Activated CD4-positive, CD25-positive, alpha-beta regulatory T cell treated with anti-CD3 and anti-CD28 coated beads, Interleukin-2, amount 50 U/mL, for 72 hours (primary cell): ENCODE measurements at regions not wholly inside any gene's neighbourhood (a gene's known extent, or its start where the extent isn't known, plus 50 kb on each side); places are given as distances from the start of the nearest gene placed in this dataset.

Source experiments
- DNase-seq: peaks from one replicate; pipeline ENCODE4 v3.0.0; 2021

DNA sequence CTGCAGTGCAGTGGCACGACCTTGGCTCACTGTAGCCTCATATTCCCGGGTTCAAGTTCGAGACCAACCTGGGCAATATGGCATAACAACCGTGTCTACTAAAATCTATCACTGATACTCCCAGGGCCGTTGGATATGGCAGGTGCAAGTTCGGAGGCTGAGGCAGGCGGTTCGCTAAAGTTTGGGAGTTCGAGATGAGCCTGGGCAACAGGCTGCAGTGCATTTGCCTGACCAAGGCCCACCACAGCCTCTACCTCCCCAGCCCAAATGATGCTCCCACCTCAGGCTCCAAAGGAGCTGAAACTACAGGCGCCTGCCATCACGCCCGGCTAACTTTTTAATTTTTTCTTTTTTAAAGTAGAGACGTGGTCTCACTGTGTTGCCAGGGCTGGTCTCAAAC lies 177.1 kb upstream of the ALG10B start:
- DNase-seq: no peak

DNA sequence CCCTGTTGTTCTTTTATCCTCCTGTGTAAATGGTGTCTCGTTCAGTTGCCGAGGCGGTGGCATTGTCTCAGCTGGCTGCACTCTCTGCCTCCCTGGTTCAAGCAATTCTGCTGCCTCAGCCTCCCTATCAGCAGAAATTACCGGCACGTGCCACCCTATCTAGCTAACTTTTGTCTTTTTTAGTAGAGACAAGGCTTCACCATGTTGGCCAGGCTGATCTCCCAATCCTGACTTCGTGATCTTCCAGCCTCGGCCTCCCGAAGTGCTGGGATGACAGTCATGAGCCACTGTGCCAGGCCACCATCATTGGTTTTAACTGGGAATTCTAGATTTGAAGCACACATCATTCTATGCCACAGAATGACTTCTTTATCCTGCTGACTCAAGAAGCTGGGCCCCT lies 175.3 kb upstream of the ALG10B start:
- DNase-seq: no peak

DNA sequence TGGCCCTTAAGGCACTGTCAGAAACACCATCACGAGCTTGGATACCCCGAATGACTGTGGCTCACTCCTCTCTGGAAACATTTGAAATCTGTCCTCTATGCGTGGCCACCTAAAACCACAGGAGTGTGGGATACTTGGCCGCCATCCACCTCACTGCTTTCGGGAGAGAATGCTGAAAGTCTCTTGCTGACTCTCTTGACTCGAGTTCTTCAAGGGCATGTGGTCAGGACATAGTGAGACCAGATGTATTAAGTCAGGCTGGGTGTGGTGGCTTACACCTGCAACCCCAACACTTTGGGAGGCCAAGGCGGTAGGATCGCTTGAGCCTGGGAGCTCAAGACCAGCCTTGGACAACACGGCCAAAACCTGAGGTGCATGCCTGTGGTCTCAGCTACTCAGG lies 174.7 kb upstream of the ALG10B start:
- no peak for DNase-seq

DNA sequence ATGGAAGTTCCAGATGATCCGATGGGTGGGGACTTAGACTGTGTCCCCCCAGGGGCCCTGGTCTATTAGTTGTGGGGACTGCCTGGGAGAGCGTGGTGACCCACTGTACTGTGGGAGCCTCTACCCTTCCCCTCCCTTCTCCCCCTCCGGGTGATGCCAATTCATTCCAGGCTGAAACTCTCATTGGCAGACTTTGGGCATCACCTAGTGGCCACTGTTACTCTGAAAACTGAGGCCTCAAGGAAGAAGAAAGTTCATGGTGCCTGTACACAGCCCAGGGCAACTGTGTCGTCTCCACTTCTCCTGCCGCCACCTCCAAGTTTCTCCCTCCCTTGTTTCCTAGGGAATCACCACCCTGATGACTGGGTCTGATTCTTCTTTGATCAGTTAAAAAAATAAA lies 173.6 kb upstream of the ALG10B start:
- DNase-seq: no peak

DNA sequence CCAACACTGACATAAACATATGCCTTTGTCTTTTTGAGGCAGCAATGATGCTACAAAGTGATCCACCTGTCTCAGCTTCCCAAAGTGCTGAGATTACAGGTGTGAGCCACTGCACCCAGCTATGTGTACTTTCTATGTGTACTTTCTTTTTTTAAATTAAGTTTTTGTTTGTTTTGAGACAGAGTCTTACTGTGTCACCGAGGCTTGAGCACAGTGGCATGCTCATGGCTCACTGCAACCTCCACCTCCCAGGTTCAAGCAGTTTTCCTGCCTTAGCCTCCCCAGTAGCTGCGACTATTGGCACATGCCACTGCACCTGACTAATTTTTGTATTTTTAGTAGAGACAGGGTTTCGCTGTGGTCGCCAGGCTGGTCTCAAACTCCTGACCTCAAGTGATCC lies 172.5 kb upstream of the ALG10B start:
- no peak for DNase-seq

DNA sequence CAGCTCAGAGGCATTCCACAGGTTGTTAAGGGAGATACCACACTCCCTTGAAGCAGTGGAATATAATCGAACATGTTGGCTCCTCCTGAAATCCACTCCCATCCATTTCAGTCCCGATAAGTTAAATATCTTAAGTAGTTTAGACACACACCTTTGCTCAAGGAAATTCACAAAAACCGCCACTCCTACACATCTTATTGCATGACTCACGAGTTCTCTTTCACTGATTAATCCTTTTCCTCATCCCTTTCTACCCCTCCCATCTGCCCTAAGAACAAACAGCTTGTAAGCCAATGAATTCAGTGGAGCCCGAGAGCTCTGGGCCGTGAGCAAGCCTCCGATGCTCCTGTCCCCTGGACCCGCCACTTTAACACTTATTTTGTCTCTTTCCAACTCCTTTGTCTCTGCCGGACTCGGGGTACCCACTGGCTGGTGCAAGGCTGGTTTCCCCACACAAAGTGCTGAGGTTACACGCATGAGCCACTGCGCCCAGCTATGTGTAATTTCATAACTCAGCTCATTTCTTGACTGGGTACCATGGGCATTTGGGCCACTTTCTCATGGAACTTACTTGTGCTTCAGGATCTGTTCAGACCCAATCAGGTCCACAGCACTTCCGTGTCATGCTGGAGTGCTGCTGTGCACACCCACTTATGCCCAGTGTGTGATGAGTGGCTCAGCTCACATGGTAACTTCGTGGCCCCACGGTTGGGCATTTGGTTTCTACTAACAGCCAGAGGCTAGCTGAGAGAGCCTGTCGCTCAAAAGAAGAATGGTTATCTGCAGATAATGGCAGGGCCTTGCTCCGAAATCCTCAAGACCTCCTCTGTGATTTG lies 171.8 kb upstream of the ALG10B start:
- DNase-seq: no peak

DNA sequence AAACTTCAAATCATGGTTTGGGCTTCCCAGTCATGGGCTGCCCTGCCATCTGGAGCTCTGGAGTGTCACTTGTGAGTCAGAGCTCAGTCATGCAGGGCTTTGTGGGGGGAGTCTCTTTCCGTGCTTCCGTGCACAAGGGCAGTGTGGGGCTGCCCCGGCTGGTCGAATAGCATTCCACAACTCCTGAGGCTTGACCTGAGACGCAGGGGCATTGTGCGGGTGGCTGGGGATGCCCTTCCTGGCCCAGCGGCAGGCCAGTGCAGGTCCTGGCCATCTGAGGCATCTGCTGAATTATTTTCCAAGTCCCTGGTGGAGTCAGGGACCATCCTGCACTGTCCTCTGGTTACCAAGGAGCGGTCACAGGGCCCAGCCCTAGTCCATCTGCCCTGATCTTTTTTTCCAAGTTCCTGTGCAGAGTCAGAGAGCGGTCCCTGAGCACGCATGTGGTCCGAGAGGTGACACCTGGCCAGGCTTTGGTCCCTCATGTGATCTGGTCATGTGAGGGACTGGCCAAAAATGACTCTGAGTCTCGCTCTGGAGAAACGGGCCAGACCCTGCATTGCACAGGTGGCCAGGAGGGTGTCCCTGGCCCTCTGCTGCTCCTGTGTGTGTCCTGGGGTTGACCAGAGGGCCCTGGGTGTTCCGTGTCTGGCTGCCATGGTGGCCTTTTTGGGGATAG lies 167.0 kb upstream of the ALG10B start:
- DNase-seq: no peak

DNA sequence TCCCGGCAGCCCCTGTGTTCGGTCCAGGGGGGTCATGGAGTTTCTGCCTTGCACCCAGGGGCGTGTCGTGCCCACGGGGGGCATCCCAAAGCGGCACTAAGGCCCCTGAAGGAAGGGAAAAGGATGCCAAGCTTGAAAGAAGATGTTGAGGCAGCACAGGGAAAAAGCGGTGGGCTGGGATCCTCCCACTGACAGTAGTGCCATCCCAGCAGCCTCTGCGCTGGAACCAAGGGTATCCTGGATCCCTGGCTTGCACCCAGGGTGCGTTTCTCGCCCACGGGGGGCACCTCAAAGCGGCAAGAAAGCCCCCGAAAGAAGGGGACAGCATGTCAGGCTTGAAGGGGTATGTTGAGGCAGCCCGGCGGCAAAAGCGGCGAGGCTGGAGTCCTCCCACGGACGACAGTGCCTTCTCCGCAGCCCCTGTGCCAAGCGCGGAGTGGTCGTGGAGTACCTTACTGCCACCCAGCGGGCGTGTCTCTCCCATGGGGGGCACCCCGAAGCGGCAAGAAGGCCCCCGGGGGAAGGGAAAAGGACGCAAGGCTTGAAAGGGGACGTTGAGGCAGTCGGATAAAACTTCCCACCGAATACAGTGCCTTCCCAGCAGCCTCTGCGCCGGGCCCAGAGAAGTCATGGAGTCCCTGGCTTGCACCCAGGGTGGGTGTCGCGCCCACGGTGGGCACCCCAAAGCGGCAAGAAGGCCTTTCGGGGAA lies 164.4 kb upstream of the ALG10B start:
- no peak for DNase-seq

DNA sequence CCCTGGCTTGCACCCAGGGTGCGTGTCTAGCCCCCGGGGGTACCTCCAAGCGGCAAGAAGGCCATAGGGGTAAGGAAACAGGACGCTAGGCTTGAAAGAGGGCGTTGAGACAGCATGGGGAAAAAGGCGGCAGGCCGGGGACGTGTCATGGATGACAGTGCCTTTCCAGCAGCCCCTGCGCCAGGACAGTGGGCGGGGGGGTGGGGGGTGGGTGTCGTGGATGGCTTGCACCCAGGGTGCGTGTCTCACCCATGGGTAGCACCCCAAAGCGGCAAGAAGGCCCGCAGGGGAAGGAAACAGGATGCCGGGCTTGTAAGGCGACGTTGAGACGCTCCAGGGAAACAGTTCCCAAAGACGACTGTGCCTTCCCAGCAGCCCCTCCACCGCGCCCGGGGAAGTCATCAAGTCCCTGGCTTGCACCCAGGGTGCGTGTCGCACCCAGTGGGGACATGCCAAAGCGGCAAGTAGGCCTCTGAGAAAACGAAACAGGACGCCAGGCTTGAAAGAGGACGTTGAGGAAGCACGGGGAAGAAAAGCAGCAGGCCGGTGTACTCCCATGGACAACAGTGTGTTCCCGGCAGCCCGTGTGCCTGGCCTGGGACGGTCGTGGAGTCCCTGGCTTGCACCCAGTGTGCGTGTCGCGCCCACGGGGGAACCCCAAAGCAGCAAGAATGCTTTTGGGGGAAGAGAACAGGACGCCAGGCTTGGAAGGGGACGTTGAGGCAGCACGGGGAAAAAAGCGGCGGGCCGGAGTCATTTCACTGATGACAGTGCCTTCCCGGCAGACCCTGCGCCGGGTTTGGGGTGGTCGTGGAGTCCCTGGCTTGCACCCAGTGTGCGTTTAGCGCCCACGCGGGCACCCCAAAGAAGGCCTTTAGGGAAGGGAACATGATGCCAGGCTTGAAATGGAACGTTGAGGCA lies 163.5 kb upstream of the ALG10B start:
- no peak for DNase-seq

DNA sequence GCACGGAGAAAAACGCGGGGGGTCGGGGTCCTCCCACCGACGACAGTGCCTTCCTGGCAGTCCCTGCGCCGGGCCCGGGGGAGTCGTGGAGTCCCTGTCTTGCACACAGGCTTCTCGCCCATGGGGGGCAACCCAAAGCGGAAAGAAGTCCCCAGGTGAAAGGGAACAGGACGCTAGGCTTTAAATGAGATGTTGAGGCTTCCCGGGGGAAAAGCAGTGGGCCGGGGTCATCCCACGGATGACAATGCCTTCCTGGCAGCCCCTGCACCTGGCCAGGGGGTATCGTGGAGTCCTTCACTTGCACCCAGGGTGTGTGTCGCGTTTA lies 162.9 kb upstream of the ALG10B start:
- no peak for DNase-seq

DNA sequence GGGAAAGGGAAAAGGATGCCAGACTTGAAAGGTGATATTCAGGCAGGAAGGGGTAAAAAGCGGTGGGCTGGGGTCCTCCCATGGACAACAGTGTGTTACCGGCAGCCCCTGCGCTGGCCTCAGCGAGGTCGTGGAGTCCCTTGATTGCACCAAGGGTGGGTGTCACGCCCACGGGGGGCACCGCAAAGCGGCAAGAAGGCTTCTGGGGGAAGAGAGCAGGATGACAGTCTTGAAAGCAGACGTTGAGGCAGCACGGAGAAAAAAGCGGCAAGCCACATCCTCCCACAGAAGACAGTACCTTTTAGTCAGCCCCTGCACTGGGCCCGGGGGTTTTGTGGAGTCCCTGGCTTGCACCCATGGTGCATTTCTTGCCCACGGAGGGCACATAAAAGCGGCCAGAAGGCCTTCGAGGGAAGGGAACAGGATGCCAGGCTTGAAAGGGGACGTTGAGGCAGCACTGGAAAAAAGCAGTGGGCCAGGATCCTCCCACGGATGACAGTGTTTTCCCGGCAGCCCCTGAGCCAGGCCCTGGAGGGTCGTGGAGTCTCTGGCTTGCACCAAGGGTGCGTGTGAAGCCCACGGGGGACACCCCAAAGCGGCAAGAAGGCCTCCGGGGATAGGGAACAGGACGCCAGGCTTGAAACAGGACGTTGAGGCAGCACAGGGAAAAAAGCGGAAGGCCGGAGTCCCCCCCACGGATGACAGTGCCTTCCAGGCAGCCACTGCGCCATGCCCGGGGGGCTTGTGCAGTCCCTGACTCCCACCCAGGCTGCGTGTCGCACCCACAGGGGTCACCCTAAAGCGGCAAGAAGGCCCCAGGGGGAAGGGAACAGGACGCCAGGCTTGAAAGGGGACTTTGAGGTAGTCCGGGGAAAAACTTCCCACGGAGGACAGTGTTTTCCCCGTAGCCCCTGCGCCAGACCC lies 162.2 kb upstream of the ALG10B start:
- DNase-seq: no peak

DNA sequence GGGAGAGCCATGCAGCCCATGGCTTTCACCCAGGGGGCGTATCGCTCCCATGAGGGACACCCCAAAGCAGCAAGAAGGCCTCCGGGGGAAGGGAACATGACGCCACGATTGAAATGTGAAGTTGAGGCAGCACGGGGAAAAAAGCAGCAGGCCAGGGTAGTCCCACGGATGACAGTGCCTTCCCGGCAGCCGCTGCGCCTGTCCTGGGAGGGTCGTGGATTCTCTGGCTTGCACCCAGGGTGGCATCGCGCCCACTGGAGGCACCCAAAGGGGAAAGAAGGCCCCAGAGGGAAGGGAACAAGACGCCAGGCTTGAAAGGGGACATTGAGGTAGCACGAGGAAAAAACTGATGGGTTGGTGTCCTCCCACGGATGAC lies 161.6 kb upstream of the ALG10B start:
- DNase-seq: no peak

DNA sequence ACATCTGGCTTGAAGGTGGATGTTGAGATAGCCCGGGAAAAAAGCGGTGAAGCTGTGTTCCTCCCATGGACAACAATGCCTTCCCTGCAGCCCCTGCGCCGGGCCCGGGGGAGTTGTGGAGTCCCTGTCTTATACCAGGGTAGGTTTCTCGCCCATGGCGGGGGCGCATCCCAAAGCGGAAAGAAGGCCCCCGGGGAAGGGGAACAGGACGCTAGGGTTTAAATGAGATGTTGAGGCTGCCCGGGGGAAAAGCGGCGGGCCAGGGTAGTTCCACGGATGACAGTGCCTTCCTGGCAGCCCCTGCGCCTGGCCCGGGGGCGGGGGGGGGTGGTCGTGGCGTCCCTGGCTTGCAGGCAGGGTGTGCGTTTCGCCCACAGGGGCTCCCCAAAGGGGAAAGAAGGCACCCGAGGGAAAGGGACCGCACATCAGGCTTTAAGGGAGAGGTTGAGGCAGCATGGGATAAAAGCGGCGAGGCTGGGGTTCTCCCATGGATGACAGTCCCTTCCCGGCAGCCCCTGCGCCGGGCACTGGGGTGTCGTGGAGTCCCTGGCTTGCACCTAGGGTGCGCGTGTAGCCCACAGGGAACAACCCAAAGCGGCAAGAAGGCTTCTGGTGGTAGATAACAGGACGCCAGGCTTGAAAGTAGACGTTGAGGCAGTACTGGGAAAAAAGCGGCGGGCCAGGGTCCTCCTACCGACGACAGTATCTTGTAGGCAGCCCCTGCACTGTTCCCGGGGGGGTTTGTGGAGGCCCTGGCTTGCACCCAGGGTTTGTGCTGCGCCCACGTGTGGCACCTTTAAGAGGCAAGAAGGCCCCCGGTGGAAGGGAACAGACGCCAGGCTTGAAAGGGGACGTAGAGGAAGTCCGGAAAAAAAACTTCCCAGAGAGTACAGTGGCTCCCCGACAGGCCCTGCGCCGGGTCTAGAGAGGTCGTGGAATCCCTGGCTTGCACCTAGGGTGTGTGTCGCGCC lies 160.8 kb upstream of the ALG10B start:
- DNase-seq: no peak

DNA sequence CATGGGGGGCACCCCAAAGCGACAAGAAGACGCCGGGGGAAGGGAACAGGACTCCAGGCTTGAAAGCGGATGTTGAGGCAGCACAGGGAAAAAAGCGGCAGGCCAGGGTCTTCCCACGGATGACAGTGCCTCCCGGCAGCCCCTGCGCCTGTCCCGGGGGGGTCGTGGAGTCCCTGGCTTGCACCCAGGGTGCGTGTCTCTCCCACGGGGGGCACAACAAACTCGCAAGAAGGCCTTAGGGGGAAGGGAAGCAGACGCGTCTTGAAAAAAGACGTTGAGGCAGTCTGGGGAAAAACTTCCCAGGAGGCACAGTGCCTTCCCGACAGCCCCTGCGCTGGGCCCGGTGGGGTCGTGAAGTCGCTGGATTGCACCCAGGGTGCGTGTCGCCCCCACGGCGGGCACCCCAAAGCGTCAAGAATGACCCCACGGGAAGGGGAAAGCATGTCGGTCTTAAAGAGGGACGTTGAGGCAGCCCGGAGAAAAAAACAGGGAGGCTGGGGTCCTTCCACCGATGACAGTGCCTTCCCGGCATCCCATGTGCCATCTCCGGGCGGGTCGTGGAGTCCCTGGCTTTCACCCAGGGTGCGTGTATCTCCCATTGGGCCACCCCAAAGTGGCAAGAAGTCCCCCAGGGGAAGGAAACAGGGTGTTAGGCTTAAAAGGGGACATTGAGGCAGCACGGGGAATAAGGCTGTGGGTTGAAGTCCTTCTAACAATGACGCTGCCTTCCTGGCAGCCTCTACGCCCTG lies 159.9 kb upstream of the ALG10B start:
- DNase-seq: no peak

DNA sequence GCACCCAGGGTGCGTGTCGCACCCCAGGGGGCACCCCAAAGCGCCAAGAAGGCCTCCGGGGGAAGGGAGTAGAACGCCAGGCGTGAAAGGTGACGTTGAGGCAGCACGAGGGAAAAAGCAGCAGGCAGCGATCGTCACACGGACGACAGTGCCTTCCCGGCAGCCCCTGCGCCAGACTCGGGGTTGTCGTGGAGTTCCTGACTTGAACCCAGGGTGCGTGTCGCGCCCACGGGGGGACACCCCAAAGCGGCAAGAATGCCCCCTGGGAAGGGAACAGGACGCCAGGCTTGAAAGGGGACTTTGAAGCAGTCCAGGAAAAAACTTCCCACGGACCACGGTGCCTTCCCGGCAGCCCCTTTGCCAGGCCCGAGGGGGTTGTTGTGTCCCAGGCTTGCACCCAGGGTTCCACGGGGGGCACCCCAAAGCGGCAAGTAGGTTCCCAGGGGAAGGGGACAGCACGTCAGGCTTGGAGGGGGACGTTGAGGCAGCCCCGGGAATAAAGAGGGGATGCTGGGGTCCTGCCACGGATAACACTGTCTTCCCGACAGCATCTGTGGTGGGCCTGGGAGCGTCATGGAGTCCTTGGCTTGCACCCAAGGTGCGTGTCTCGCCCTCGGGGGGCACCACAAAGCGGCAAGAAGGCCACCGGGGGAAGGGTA lies 159.2 kb upstream of the ALG10B start:
- no peak for DNase-seq

DNA sequence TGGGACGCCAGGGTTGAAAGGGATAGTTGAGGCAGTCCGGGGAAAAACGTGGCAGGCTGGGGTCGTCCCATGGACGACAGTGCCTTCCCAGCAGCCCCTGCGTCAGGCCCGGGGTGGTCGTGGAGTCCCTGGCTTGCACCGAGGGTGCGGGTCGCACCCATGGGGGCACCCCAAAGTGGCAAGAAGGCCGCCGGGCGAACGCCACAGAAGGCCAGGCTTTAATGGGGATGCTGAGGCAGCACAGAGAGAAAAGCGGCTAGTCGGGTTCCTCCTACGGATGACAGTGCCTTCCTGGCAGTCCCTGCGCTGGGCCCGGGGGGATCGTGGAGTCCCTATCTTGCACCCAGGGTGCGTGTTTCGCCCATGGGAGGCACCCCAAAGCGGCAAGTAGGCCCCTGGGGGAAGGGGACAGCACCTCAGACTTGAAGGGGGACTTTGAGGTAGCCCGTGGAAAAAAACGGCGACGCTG lies 158.6 kb upstream of the ALG10B start:
- no peak for DNase-seq

DNA sequence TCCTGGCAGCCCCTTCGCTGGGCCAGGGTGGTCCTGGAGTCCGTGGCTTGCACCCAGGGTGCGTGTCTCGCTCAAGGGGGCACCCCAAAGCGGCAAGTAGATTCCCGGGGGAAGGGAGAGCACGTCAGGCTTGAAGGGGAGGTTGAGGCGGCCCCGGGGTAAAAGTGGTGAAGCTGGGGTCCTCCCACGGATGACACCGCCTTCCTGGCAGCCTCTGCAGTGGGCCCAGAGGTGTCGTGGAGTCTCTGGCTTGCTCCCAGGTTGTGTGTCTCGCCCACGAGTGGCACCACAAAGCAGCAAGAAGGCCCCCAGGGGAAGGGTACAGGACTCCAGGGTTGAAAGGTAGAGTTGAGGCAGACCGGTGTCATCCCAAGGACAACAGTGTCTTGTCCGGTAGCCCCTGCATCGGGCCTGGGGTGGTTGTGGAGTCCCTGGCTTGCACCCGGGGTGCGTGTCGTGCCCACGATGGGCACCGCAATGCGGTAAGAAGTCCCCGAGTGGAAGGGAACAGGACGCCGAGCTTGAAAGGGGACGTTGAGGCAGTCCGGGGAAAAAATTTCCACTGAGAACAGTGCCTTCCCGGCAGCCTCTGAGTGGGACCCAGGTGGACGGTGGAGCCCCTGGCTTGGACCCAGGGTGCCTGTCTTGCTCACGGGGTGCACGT lies 158.0 kb upstream of the ALG10B start:
- DNase-seq: no peak

DNA sequence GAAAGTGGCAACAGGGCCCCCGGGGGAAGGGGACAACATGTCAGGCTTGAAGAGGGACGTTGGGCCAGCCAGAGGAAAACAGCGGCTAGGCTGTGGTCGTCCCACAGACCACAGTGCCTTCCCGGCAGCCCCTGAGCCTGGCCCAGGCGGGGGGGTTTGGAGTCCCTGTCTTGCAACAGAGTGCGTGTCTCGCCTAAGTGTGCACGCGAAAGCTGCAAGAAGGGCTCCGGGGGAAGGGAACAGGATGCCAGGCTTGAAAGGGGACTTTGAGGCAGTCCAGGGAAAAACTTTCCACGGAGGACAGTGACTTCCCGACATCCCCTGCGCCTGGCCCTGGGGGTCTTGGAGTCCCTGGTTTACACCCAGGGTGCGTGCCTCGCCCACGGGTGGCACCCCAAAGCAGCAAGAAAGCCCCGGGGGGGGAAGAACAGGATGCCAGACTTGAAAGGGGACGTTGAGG lies 157.5 kb upstream of the ALG10B start:
- DNase-seq: no peak
